PFSK-1 (cell line): ENCODE measurements at regions not wholly inside any gene's neighbourhood (a gene's known extent, or its start where the extent isn't known, plus 50 kb on each side); places are given as distances from the start of the nearest gene placed in this dataset.

Experiments
- FOXP2 ChIP-seq: optimal IDR thresholded peaks from 2 replicates; pipeline ENCODE3; 2011; ENCODE audit warnings: borderline replicate concordance, control low read depth, inconsistent platforms; ENCODE audit not compliant: insufficient read depth; ENCODE audit errors: extremely low read length, extremely low read depth
- POLR2AphosphoS5 ChIP-seq: IDR thresholded peaks from 2 replicates; pipeline ENCODE4 v1.6.1; 2012; ENCODE audit warnings: low read depth, mild to moderate bottlenecking, control low read depth, low read length, moderate library complexity
- SIN3A ChIP-seq: IDR thresholded peaks from 2 replicates; pipeline ENCODE4 v1.6.1; 2012; ENCODE audit warnings: mild to moderate bottlenecking, low read length, moderate library complexity, borderline replicate concordance; ENCODE audit not compliant: insufficient read depth
- TAF1 ChIP-seq: IDR thresholded peaks from 2 replicates; pipeline ENCODE4 v1.6.1; 2012; ENCODE audit warnings: low read length, control low read depth, borderline replicate concordance; ENCODE audit not compliant: insufficient read depth

DNA sequence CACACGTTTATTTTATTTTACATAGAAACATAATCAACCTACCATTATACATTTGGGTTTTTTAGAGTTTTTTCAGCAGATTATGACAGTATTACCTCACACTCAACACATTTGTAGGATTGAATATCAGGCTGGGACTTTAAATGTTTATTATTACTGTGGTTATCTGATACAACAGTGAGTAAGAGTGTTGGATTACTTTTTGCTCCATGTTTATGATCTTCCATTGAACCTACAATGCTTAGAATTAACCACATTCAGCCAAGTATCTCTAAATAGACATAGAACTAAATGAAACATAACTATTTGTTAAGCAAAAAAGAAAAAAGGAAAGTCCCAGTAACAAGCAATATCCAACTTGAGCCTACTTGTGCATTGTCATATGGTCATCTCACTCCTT is 607.4 kb upstream of the PITX2 start:
- TF ChIP-seq FOXP2 (no peak), POLR2AphosphoS5 (no peak), SIN3A (no peak), TAF1 (no peak)
